HG03175 (cell line): ENCODE measurements at regions not wholly inside any gene's neighbourhood (a gene's known extent, or its start where the extent isn't known, plus 50 kb on each side); places are given as distances from the start of the nearest gene placed in this dataset.
"Not testable (repeated sequence)": the region's sequence is repeated elsewhere in the genome, so short reads cannot be mapped to it uniquely, and the experiment has no call there.

Experiments used
- ATAC-seq: cut with Tn5 transposase; IDR thresholded peaks from one replicate; pipeline ENCODE4 v1.9.1; 2021; ENCODE audit warnings: mild to moderate bottlenecking, moderate library complexity; ENCODE audit not compliant: unreplicated experiment

DNA sequence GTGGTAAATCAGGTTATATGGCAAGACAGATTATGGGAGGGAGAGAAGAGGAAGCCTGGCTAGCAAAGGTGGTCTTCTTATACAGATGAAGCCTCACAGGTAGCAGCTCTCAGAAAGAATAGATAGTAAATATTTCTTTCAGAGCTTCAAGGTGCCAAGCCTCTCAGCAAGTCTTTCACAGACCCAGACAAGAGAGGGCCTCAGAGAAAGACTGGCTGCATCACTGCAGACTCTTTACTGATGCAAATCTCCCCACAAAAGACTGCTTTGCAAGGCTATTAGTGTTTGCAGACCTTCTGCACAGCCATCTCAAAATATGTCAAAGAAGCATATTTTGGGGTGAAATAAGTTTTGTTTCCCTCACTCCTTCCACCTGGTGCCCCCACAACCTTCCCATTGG lies 372.4 kb upstream of the RND3 start:
- ATAC-seq: no peak

DNA sequence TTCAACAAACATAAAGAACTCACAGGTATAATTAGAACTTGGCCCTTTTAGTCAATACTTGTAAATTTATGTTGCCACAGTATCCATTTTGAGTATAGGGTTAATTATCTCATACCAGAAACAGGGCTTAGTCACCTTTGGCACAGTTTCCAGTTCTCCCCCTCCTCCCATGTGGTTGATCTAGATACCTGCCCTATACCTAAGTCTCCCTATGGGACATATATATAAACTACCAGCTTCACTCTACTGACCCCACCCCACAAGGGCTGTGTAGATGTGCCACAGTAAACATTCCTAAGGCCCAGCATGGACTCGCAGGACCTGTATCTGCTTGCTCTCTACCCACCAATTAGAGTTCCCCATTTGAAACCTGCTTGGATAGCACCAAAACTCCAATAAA lies 371.7 kb upstream of the RND3 start:
- no peak for ATAC-seq

DNA sequence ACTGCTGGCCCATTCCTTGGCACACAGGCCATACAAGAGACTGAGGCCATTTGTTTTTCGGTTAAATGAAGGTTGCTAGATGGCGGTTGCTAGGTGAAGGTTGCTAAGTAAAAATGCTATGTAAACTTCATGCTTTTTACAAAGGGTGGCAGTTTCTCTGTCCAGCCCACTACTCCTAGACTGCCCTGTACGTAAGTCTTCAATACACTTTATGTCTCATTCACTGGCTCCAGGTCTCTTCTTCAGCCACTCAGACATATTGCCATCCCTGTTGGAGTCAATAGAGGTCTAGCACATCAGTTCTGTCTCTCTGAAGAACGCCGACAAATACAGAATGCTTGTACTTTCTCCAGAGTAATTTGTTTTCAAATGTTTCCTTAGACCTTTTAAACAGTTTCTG lies 370.9 kb upstream of the RND3 start:
- ATAC-seq: no peak

DNA sequence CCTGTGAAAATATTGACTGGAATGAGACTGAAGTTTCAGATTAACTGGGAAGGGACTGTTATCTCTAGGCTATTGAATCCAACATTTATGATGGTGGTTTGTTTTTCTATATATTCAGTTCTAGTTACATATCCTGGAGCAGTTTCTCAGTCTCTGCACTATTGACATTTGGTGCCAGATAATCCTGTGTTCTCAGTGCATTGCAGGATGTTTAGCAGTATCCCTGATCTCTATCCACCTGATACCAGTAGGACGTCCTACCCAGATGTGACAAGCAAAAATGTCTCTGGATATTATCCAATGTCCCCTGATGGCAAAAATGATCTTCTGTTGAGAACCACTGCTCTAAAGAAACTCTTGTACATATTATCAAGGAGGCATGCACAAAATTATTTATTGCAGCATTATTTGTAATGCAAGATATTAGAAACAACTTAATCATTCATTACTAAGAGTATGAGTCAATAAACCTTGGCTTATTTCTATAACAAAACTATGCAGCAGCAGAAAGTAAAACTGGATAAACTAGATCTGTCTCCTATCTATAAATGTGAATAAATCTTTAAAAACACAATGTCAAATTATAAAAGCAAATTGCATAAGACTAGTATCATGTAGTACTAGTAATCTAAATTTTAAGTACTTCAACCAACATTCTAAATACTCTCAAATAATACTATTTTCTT lies 369.3 kb upstream of the RND3 start:
- no peak for ATAC-seq

DNA sequence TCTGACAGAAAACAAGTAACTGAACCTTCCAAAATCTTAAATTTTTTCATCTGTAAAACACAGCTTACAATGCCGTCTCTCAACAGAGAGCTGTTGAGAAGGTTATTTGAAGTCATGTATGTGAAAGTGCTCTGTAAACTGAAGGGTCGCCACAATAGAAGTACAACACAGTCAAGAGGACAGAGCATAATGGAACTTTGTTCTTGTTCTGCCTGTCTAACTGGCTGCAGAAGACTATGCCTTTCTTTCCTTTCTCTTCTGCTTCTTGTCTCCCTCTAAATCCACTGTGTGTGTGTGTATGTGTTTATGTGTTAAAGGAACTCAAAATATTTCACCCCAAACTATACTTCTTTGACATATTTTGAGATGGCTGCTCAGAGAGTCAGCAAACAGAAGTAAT lies 365.8 kb upstream of the RND3 start:
- ATAC-seq: no peak

DNA sequence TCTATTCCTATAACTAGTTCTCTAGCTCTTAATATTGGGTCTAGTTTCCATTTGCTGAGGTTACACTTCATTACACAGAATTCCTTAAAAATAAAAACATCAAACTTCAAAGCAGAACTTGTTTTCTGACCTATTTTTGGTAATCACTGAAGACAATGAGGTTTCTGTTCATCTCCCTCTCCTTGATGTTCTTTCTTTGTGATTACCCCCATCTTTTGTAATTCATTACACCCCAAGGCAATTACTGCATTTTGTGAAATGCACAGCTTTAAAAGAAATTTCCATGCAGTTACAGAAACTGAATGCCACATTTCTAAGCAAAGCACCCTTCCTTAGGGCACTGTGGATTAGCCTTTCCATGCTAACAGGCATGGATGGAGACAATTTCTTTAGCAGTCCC lies 363.2 kb upstream of the RND3 start:
- no peak for ATAC-seq

DNA sequence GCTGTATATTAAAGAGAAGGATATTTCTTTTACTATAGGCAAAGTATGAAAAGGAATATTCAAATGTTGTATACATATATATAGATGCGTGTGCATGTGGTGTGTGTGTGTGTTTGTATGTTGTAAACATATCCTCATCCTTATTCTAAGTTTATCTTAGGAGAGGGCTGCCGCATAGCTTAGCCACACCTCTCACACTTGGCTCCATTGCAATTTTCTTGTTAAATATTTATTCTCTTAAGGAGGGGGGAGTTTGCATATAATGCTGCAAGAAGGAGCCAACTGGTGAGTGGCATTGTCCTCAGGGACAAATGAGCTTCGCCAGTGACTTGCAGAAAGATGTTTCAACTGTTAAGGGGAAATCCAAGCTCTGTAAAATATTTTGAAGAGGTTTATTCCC lies 360.1 kb upstream of the RND3 start:
- no peak for ATAC-seq

DNA sequence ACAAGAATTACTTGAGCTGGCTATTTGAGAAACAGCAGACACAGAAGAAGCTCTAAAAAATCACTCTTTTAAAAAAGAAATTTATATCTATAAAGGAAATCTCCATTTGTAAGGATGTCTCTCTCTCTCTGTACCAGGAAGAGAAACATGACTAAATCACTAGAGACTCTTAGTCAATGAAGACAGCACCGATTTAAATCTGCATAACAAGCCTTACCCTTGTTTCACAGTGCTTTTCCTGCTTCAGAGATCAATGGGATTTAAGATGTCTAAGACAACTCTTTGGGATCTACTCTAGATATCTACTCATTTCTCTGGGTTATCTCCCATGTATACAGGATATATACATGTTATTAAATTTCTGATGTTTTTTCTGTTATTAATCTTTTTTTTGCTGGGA lies 359.2 kb upstream of the RND3 start:
- ATAC-seq: no peak

DNA sequence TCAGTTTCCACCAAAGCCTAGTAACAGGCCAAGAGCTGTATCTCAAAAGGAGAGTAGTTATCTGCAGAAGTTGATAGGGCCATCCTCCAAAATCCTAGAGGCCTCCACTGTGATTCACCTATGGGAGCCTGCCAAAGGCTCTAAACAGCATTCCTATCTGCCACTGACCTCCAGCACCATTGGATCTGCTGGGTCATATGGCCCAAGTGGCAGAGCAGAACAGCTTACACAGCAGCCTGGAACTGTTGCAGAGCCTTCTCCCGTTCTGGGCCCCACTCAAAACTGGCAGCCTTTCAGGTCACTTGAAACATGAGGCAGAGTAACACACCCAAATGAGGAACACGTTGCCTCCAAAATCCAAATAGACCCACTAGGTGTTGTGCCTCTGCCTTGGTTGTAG lies 345.2 kb upstream of the RND3 start:
- no peak for ATAC-seq

DNA sequence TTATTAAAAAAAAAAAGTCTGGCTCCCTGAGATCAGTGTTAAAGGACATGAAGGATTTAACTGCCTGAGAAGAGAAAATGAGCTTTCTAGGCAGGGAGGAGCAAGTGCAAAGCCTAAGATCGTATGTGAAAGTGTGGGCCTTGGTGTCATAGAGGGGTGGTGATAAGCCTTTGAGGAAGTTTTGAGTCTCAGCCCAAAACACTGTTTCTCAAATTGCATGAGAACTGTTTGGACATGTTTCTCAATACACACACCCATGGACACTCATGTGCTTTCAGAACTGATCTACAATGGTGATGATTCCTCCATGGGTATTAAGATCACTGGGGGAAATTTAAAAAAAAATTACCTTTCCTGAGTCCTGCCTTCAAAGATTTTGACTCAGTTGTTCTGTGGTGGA lies 336.7 kb upstream of the RND3 start:
- ATAC-seq: no peak

DNA sequence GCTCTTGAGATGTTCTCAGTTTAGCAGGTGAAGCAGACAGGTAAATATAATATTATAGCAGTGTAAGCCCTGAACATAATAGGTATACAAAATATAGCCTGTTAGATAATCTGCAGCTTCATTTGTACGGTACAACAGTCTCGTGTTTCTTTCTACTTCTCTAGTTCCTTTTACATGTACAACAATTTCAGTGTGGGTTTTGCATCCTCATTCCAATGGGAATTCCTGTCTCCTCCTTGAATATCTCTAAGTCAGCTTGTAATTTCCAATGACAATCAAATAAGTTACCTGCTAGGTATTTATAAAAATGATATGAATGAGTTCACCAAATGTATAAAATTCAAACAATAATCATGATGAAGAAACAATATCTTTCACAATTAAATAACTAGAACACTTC lies 330.0 kb upstream of the RND3 start:
- ATAC-seq: no peak

DNA sequence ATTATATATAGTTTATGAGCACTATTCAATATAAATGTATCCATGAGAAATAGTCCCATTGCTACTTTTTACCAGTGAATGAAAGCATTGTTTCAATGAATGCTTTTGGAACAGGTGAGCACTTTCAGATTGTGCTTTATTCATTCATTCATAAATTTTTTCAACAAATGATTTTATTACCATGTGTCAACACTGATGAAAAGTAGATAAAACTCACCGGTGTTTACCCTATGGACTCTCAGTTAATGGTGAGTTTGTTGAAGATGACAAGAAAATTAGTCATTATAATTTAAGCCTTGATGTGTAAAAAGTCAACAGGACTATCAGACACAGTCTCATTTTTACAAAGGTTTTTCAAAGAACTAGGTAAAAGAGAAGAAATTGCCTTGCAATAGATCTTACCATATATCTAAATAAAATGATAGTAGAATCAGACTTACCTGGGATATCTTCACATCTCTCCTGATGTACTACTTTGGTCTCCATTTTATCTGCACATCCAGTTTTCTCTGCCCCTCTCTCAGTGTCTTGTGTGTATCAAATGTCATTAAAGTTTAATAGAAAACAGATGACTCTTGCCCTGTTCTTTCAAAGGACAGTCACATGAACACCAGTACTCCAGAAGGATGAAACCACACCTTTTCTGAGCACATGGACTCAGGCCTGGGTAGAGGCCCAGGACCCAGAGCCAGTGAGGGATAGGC lies 325.3 kb upstream of the RND3 start:
- ATAC-seq: no peak

DNA sequence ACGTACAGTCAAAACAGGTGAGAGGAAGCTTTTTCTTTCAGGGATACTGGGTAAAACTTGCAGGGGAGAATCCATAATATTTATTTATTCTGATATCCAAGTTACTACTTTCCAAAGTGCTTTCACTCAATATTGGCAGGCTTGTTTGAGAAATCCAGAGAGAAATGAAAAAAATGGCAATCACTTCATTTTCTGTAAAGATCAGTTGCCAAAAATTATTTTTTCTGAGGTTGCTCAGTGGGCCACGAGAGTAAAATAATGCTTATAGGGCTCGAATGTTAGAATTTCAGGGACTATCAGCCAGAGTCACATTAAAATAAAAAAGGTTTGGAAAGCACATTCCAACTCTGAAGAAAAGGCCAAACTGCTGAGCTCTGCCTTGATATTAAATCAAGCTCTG lies 324.6 kb upstream of the RND3 start:
- no peak for ATAC-seq

DNA sequence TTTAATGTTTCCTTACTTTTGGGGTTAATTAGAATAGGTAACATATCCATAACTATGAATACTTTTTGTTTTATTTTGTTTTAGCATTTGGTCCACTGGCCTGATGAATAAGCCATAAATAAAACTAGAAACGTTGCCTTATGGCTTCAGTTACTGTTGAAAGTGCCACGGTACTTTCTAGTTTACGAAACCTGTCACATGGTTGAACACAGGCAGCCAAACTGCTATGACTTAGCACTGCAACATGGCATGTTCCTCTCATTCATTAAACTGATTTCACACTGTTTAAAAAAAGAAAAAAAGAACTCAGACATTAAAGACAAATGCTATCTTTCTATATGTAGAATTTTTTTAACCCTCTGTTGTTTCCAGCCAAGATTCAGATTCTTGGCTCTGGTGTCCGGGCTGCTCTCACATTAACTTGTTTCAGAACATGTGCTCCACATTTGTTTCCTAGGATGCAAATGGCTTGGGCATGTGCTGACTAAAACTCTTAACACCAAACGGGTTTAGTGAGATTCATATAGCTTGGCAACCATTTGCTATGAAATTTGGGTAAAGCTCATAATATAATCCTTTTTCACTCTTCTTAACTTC lies 323.9 kb upstream of the RND3 start:
- ATAC-seq: no peak

DNA sequence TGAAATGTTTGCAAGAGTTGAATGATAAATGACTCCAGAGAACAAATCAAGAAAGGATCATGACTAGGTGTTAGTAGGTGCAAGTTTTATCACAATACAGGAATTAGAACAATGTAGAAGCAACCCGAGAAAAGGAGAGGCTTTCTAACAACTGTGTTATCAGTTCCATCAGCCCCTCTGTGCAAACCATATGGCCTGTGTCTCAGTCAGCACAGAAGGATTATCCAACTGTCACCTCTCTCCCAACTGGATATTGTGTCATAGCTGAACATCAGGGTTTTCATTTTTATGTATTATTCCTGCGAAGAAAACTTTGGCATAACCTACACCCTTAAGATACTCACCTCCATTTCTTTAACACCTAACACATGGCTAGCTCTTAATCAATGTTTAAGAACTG lies 321.6 kb upstream of the RND3 start:
- no peak for ATAC-seq

DNA sequence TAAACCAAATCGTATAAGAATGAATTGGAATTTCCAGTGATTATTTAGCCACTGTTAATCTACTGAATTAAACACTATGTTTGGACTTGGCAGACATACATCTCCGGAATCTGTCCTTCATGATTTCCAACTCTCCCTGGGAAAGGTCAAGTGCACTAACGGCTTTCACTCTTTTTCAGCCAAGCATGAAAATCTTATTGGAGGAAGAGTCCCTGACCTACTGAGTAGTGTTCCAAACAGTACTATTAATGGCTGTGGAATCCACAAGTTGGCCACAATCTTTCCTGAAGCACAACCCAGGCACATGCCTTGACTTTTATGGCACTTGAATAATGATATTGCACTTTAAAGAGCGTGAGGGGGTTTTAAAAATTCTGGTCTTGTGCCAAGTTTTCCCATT lies 318.9 kb upstream of the RND3 start:
- no peak for ATAC-seq

DNA sequence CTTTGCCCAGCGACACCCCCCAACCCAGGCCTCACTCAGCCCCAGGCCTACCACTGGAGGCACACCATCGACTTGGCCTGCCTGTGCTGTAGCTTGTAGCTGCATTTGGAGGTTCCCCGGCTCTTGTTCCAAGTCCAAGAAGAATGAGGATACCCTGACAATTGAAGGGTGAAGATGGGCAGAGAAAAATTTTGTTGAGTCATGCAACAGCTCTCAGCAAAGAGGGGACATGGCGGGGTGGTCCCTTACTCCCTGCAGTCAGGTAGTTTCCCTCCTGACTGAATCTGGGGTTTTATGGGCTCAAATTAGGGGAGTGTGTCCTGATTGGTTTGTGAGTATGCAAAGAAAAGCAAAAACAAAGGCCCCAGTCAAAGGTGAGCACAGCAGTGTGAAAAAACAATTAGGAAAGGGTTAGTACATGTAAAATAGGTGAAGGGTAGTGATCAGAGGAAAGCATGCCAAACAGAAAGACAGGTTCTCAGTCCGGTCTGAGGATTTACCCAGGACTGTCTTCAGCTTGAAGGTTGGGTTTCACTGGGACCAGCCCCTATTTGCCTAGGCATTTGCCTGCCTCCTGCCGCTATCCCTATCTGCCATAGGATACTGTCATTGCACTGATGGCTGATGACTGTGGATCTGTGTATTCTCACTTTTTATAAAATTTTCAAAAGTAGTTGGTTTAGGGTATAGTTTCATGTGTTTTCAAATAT lies 316.4 kb upstream of the RND3 start:
- no peak for ATAC-seq

DNA sequence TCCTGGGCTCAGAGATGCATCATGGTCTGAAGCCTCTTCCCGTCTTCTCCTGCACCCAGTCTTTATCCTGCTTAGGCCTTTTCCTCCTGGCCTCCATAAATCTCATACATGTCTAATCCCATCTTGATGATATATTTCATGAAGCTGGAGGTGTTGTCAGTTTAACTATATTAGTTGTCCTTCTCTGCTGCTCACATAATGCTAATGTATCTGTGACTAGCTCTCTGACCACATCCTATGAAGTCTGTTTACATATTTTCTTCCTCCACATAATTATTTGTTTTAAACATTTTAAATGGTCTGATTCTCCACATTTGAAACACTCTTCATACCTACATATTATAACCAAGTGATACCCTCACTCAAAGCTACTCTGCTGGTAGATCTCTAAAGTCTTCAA lies 315.2 kb upstream of the RND3 start:
- ATAC-seq: no peak

DNA sequence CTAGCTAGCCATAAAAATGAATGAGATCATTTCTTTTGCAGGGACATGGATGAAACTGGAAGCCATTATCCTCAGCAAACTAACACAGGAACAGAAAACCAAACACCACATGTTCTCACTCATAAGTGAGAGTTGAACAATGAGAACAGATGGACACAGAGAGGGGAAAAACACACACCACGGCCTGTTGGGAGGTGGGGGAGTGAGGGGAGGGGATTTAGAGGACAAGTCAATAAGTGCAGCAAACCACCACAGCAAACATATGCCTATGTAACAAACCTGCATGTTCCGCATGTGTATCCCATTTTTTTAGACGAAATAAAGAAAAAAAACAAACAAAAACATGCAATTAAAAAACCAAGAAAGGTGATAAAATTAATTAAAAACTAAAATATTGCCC lies 308.8 kb upstream of the RND3 start:
- ATAC-seq: not testable (repeated sequence)

DNA sequence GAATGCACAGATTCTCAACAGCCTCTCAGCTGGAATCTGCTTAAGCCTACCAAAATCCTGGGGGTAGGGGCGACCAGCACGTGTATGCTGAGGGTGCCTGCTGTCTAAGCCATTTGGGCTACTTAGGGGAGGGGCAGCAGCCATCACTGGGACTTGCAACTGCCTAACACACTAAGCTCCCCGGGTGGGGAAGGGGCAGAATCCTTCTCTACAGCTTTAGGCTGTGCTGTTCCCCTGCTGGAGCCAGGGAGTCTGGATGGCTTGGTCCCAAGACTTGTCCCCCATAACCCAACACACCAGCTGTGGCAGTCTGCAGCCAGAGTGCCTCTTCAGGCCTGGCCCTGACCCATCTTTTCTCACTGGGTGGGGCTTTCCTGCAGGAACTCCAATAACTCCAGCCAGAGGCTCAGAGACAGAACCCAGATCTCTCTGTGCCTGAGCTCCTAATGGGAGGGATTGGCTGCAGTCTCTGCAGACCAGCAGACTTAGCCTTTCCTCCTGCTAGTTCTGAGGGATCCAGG lies 305.4 kb upstream of the RND3 start:
- ATAC-seq: no peak

DNA sequence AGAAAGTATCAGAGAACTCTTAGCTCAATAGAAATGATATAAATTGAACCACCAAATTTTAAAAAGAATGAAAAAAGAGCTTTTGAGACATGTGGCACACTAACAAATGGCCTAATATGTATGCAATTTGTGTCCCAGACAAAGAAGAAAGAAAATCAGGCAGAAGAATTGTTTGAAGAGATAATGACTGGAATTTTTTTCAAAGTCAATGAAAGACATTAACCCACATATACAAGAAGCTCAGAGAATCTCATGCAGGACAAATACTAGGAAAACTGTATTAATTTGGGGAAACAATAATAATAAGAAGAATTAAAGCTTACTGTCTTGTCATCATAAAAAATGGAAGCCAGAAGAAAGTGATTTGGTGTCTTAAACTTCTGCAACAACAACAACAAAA lies 304.1 kb upstream of the RND3 start:
- ATAC-seq: no peak
